Liver (tissue), 8 donors: ENCODE measurements at regions not wholly inside any gene's neighbourhood (a gene's known extent, or its start where the extent isn't known, plus 50 kb on each side); places are given as distances from the start of the nearest gene placed in this dataset.

Source experiments
- DNase-seq: peaks from one replicate; pipeline ENCODE4 v3.0.0-alpha.2; 2017; ENCODE audit warnings: low spot score
- H3K27ac ChIP-seq, 2 donors: one replicate each; pipeline ENCODE4 v1.7.0; 2013; ENCODE audit warnings: inconsistent platforms in 2 of 2, low read length in 2 of 2, control low read depth in 1 of 2, low read depth in 1 of 2, mild to moderate bottlenecking in 1 of 2
- H3K27me3 ChIP-seq, 4 donors: one replicate each; pipeline versions ENCODE4 v1.6.1 to v1.7.0; 2013; ENCODE audit warnings: low read length in 3 of 4, inconsistent platforms in 1 of 4, mild to moderate bottlenecking in 1 of 4, moderate library complexity in 1 of 4; ENCODE audit not compliant: control insufficient read depth in 4 of 4, insufficient read depth in 4 of 4
- H3K36me3 ChIP-seq, 4 donors: one replicate each; pipeline versions ENCODE4 v1.6.1 to v1.7.0; 2013; ENCODE audit warnings: low read length in 3 of 4, mild to moderate bottlenecking in 3 of 4, low read depth in 1 of 4, moderate library complexity in 1 of 4; ENCODE audit not compliant: control insufficient read depth in 4 of 4, insufficient read depth in 3 of 4
- H3K4me1 ChIP-seq, 4 donors: one replicate each; pipeline versions ENCODE4 v1.6.1 to v1.7.0; 2013; ENCODE audit warnings: low read length in 3 of 4, mild to moderate bottlenecking in 3 of 4, moderate library complexity in 1 of 4; ENCODE audit not compliant: control insufficient read depth in 4 of 4, insufficient read depth in 4 of 4
- H3K4me3 ChIP-seq, 3 donors: one replicate each; pipeline versions ENCODE4 v1.6.1 to v1.7.0; 2013; ENCODE audit warnings: low read length in 3 of 3, control low read depth in 1 of 3, low read depth in 1 of 3, mild to moderate bottlenecking in 1 of 3
- H3K9ac ChIP-seq, 2 donors: one replicate each; pipeline ENCODE4 v1.7.0; 2013; ENCODE audit warnings: low read length in 2 of 2, mild to moderate bottlenecking in 2 of 2, moderate library complexity in 2 of 2, control low read depth in 1 of 2, low read depth in 1 of 2
- H3K9me3 ChIP-seq, 4 donors: one replicate each; pipeline versions ENCODE4 v1.6.1 to v1.7.0; 2013; ENCODE audit warnings: low read length in 3 of 4; ENCODE audit not compliant: control insufficient read depth in 4 of 4
- ATF3 ChIP-seq: IDR thresholded peaks from 2 replicates; pipeline ENCODE4 v1.6.1; 2016; ENCODE audit warnings: antibody characterized with exemption
- CTCF ChIP-seq: fragments of 150-350 bp; IDR thresholded peaks from 2 replicates; pipeline ENCODE4 v1.5.1; 2017; ENCODE audit warnings: improper control_type of control experiment, low read depth, low read length; ENCODE audit not compliant: missing input control
- EGR1 ChIP-seq, 2 donors: IDR thresholded peaks; 2 replicates each; pipeline ENCODE4 v1.6.1; 2016 to 2018; ENCODE audit warnings: antibody characterized with exemption in 2 of 2, low read depth in 2 of 2
- FOXA2 ChIP-seq: IDR thresholded peaks from 2 replicates; pipeline ENCODE4 v1.6.1; 2016; ENCODE audit warnings: antibody characterized with exemption
- HNF4A ChIP-seq, 2 donors: conservative IDR thresholded peaks; 2 replicates each; pipeline ENCODE4 v1.6.1; 2016; ENCODE audit warnings: antibody characterized with exemption in 2 of 2, mild to moderate bottlenecking in 2 of 2
- JUND ChIP-seq, 2 donors: IDR thresholded peaks; 2 replicates each; pipeline ENCODE4 v1.6.1; 2016; ENCODE audit warnings: antibody characterized with exemption in 2 of 2
- MAX ChIP-seq: IDR thresholded peaks from 2 replicates; pipeline ENCODE4 v1.6.1; 2016; ENCODE audit warnings: antibody characterized with exemption
- NR2F2 ChIP-seq: IDR thresholded peaks from 2 replicates; pipeline ENCODE4 v1.6.1; 2016; ENCODE audit warnings: antibody characterized with exemption
- REST ChIP-seq: IDR thresholded peaks from 2 replicates; pipeline ENCODE4 v1.6.1; 2016; ENCODE audit warnings: antibody characterized with exemption, mild to moderate bottlenecking
- RXRA ChIP-seq, 2 donors: IDR thresholded peaks; 2 replicates each; pipeline ENCODE4 v1.6.1; 2017 to 2018; ENCODE audit warnings: antibody characterized with exemption in 2 of 2, mild to moderate bottlenecking in 1 of 2
- SP1 ChIP-seq: IDR thresholded peaks from 2 replicates; pipeline ENCODE4 v1.6.1; 2018; ENCODE audit warnings: antibody characterized with exemption, mild to moderate bottlenecking
- TAF1 ChIP-seq: conservative IDR thresholded peaks from 2 replicates; pipeline ENCODE4 v1.6.1; 2016; ENCODE audit warnings: antibody characterized with exemption, mild to moderate bottlenecking
- YY1 ChIP-seq: IDR thresholded peaks from 2 replicates; pipeline ENCODE4 v1.6.1; 2016; ENCODE audit warnings: antibody characterized with exemption, mild to moderate bottlenecking
- WGBS: extraction: QIAGEN DNeasy Blood & Tissue Kit; methylation state at CpG from one replicate; pipeline ENCODE4 v1.1.7; 2013; 5-methylcytosine and 5-hydroxymethylcytosine counted together
- donor health status: healthy.
- donor health status: healthy.
- donor health status: healthy.
- donor health status: healthy.
- donor health status: healthy.

GRCh38 chr6:71045296-71045695, 88.4 kb upstream of the B3GAT2 start:
- Histone ChIP-seq H3K9ac (no peak overlapping the region), H3K4me1 (no peaks in the 10 kb centered on the region), H3K4me3 (no peak overlapping the region), H3K27me3 (no peaks in the 10 kb centered on the region), H3K27ac (no peak overlapping the region), H3K9me3 (no peaks in the 10 kb centered on the region), H3K36me3 (no peaks in the 10 kb centered on the region)
- DNase-seq: no peak
- TF ChIP-seq HNF4A (conservative IDR thresholded peaks at IDR 0.05) (no peak), FOXA2 (no peak), JUND (IDR thresholded peaks at IDR 0.05) (no peak), RXRA (IDR thresholded peaks at IDR 0.05) (no peak), EGR1 (IDR thresholded peaks at IDR 0.05; ENCODE audit: low read depth in 2 of 2) (no peak), TAF1 (no peak), YY1 (no peak), MAX (no peak), ATF3 (no peak), SP1 (no peak), NR2F2 (no peak), CTCF (no peak)
- 74% methylated on average over 5 of the region's 5 CpGs for WGBS

GRCh38 chr6:71047417-71047816, 90.6 kb upstream of the B3GAT2 start:
- no peak overlapping the region for H3K27ac ChIP-seq
- no peaks in the 10 kb centered on the region for H3K27me3 ChIP-seq
- WGBS: 54% methylated on average over 4 of the region's 4 CpGs
- TF ChIP-seq TAF1 (no peak), REST (no peak), HNF4A (conservative IDR thresholded peaks at IDR 0.05) (peak in 1 of 2 donors; percentile 46)
- H3K9ac ChIP-seq: no peak overlapping the region
- H3K4me3 ChIP-seq: no peak overlapping the region
- H3K4me1 ChIP-seq: no peaks in the 10 kb centered on the region
- no peaks in the 10 kb centered on the region for H3K36me3 ChIP-seq
- no peak for DNase-seq
- no peaks in the 10 kb centered on the region for H3K9me3 ChIP-seq
